ENCODE measurements at regions not wholly inside any gene's neighbourhood (a gene's known extent, or its start where the extent isn't known, plus 50 kb on each side); places are given as distances from the start of the nearest gene placed in this dataset.

DNA sequence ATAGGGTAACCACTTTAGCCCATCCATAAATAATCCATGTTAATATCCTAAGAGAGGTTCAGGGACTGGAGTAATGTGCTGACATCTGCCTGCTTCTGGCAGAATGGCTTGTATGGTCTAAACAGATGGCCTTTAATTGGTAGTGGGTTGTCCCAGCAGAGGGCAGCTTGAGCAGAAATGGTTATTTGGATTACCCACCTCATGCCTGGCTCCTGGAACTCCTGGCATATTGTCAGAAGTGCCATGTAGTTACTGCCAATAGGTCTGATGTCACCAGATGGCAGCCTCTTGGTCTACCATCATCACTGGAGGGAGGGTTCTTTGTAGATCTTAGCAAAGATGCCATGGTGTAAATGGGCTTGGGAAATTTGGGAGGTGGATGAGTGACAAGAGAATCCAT is 157.5 kb upstream of the SOX9 start:
- in situ Hi-C loops (cut with HindIII; ENCODE audit: low sequenced_read_pairs), result no loop called here

- in situ Hi-C loops (cut with HindIII; ENCODE audit: low sequenced_read_pairs), result no loop called here
Observed at GRCh38 chr17:71963791-71964190, 157.0 kb upstream of the SOX9 start.

GRCh38 chr17:71964559-71964958 is 156.3 kb upstream of the SOX9 start:
- in situ Hi-C loops (cut with HindIII; ENCODE audit: low sequenced_read_pairs), result no loop called here

- in situ Hi-C loops (cut with HindIII; ENCODE audit: low sequenced_read_pairs), result no loop called here
Observed at GRCh38 chr17:71966055-71966454, 154.8 kb upstream of the SOX9 start.

GRCh38 chr17:71966459-71967313 is 154.1 kb upstream of the SOX9 start:
- in situ Hi-C loops (cut with HindIII; ENCODE audit: low sequenced_read_pairs), result no loop called here

- in situ Hi-C loops (cut with HindIII; ENCODE audit: low sequenced_read_pairs), result no loop called here
Observed at GRCh38 chr17:71969500-71969899, 151.3 kb upstream of the SOX9 start.

- in situ Hi-C loops (cut with HindIII; ENCODE audit: low sequenced_read_pairs), result no loop called here
Observed at GRCh38 chr17:71970312-71970711, 150.5 kb upstream of the SOX9 start.

DNA sequence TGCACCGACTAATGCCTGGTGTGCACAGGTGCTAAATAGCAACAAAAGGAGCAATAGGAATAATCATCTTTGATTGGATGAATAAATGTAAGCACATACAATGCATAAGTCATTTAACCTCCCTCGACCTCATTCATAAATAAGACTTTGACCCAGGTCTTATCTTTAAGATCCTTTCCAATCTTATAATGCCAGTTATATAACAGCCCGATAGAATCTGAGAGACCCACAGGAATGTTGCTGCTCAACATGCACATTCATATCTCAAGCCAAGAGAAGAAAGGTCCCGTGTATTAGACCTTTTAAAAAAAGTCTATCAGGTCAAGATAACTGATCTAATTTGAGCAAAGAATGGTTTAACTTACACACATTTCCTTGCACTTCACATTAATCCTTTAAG is 146.8 kb upstream of the SOX9 start:
- in situ Hi-C loops (cut with HindIII; ENCODE audit: low sequenced_read_pairs), result no loop called here

- in situ Hi-C loops (cut with HindIII; ENCODE audit: low sequenced_read_pairs), result no loop called here
Observed at GRCh38 chr17:71975331-71975801, 145.5 kb upstream of the SOX9 start.

- in situ Hi-C loops (cut with HindIII; ENCODE audit: low sequenced_read_pairs), result no loop called here
Observed at GRCh38 chr17:71976011-71976649, 144.7 kb upstream of the SOX9 start.

- in situ Hi-C loops (cut with HindIII; ENCODE audit: low sequenced_read_pairs), result no loop called here
Observed at GRCh38 chr17:71978435-71978834, 142.4 kb upstream of the SOX9 start.

GRCh38 chr17:71980171-71980570 is 140.6 kb upstream of the SOX9 start:
- in situ Hi-C loops (cut with HindIII; ENCODE audit: low sequenced_read_pairs), result no loop called here

GRCh38 chr17:71983828-71984227 is 137.0 kb upstream of the SOX9 start:
- in situ Hi-C loops (cut with HindIII; ENCODE audit: low sequenced_read_pairs), result no loop called here

DNA sequence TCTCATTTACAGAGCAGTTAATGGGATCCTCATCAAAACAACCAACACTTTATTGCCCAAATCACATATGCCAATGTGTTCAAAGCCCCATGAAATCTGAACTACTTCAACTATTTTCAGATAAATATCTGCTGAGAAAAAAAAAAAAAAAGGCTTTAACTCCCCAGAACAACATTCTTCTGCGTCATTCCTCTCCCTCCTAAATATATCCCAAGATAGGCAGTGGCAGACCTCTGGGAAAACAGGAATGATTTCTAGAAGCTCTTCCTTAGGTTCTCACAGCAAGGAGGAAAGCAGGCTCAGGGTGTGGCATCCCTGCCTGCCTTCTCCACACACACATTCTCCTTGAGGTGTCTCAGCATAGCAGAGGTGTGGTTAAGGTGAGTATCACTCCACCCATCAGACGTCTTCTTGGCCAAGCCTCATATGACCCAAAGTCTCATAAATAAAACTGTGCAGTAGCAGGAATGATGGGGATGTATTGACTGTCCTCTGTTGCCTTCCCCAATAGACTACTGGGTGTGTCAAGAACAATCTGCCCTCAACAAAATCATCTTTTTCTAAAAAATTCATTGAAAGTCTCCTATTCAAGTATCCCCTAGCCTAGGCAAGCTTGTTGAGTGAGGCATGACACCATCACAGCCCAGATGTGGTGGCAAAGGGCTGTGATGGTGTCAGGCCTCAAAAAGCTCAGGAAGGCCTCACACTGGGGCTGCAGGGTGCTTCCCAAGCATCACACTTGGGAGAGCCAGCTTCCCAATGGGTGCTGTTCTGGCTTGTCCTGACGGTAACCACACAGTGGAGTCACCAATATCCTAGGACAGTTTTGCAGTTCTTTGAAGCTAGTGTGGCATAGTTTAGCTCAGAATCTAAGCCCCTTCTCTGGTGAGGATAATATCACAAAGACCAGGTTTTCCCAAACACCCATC is 135.4 kb upstream of the SOX9 start:
- in situ Hi-C loops (cut with HindIII; ENCODE audit: low sequenced_read_pairs), result no loop called here

GRCh38 chr17:71986886-71987285 is 133.9 kb upstream of the SOX9 start:
- in situ Hi-C loops (cut with HindIII; ENCODE audit: low sequenced_read_pairs), result no loop called here

DNA sequence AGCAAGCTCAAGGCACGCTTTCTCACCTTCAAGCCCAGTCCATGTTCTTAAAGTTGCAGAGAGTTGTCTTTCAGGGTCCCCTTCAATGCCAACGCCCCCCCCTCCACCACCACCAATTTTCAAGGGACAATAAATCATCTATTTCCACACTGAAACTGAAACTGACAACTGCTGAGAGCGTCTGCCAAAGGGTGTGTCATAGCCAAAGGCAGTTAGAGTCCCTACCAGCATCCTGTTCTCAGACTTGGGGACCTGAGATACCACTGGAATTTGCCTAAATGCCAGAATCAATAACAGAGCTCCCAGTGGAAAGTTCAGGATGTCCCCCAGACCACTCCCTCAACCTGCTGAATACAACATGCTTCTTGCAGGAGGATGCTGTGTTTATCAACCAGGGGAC is 133.2 kb upstream of the SOX9 start:
- in situ Hi-C loops (cut with HindIII; ENCODE audit: low sequenced_read_pairs), result no loop called here

DNA sequence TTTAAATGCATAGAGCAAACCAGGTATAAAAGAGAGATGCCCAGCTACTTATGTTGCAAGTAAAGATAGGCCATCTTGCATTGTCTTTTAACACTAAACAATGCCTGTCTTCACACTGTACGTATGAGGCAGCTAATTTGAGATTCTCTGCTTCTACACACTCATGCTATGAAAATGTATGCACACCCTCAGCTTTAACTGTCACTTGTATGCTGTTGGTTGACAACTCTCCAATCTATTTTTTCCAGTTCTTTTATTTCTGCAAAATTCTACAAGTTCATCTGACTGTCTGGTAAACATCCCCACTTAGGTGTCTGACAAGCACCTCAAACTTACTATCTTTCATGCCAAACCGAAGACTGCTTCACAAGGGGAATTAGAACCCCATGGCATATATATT is 131.7 kb upstream of the SOX9 start:
- in situ Hi-C loops (cut with HindIII; ENCODE audit: low sequenced_read_pairs), result no loop called here

DNA sequence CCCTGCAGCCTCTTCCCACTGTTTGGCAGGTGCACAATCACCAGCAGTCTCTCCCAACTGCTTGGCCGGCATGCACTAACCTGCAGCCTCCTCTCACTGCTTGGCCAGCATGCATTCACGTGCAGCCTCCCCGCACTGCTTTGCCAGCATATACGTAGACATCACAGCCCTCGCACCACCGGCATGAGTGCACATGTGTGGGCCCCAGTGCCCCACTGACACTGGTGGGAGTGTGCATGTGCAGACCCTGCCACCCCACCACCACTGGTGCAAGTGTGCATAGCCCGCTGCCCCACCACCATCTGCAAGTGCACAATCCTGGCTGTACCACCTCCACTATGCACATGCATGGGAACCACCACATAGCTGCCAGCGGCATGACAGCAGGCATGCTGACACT is 127.5 kb upstream of the SOX9 start:
- in situ Hi-C loops (cut with HindIII; ENCODE audit: low sequenced_read_pairs), result no loop called here

DNA sequence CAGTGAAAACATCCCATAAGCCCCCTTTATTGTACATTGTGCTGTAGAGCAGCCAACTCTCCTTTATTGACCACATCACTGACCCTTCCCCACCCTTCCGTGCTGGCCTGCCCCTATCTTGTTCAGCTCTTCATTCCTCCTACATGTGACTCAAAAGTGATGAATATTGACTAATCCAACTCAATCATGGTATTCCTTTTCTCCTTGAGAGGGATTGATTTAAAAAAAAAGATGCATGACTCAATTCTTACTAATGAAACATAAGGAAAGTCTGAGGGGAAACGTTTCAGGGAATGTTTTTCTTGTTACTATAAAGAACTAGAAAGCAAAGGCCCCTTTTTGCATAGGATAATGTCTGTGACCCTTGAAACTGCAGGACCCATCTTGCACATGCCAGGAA is 125.2 kb upstream of the SOX9 start:
- in situ Hi-C loops (cut with HindIII; ENCODE audit: low sequenced_read_pairs), result no loop called here

- in situ Hi-C loops (cut with HindIII; ENCODE audit: low sequenced_read_pairs), result no loop called here
Observed at GRCh38 chr17:72004011-72004427, 116.8 kb upstream of the SOX9 start.

DNA sequence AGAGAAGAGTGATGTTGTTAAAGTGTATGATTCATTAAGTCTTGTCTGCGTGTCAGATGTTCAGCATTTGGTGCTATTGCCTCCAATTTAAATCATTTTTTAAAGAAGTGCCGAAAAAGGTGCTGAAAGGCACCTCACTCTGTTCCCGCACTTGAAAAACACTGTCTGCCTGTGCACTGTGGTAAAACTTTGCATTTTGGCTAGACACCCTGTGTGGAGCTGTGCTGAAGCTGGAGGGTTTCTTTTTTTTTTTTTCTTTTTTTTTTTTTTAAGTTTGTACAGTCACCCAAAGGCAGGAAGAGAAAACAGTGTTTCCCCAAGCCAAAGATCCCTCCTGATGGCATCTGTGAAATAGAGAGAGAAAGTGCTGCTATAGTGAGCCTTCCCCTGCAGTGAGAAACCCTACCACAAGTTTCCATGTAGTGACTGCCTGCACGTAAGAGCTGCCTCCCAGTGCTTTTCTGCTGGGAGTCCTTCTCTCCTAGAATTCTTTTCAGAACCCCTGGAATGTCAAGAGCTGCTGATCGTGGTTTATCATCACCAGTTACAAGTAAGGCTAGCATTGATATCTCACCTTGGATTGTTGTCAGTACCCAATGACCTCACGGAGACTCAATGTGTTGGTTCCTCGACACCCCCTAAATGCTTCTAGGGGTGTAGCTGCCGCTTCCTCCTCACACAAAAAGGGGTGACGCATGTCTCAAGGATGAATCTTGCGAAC is 116.0 kb upstream of the SOX9 start:
- in situ Hi-C loops (cut with HindIII; ENCODE audit: low sequenced_read_pairs), result no loop called here

Data from endothelial cell of hepatic sinusoid (primary cell).